ENCODE measurements at regions not wholly inside any gene's neighbourhood (a gene's known extent, or its start where the extent isn't known, plus 50 kb on each side); places are given as distances from the start of the nearest gene placed in this dataset.

GRCh38 chr3:8103954-8104353, 397.7 kb upstream of the LMCD1 start:
- BruUV-seq (replicated peaks): no TSS peak
- no peak overlapping the region for H3K14ac ChIP-seq (replicated peaks; ENCODE audit: low read depth, low read length)
- H3K79me1 ChIP-seq (ENCODE audit: low read depth in 1 of 2, low read length in 2 of 2): no peaks in the 10 kb centered on the region
- no peak overlapping the region for H4K5ac ChIP-seq (ENCODE audit: low read depth, low read length)
- POLR2A ChIA-PET (ENCODE audit: unreplicated experiment): no interaction called here
- no peak for DNase-seq
- H3K27me3 ChIP-seq (ENCODE audit: control insufficient read depth, insufficient read depth, low read length): no peaks in the 10 kb centered on the region
- no peak overlapping the region for H2AK9ac ChIP-seq (replicated peaks; ENCODE audit: low read depth, low read length, poor library complexity)
- ATAC-seq (ENCODE audit: low read depth): no peak
- no peak overlapping the region for H2AFZ ChIP-seq (replicated peaks; ENCODE audit: low read length, poor library complexity)
- no peaks in the 10 kb centered on the region for H3K9me1 ChIP-seq (ENCODE audit: insufficient read depth, low read length)
- no peak overlapping the region for H2AK5ac ChIP-seq (ENCODE audit: low read depth, low read length)
- H2BK5ac ChIP-seq (ENCODE audit: low read depth, low read length, poor library complexity, severe bottlenecking): no peak overlapping the region
- TF ChIP-seq MAZ (IDR thresholded peaks at IDR 0.05; ENCODE audit: borderline replicate concordance, low read depth, low read length) (no peak), ELK1 (IDR thresholded peaks at IDR 0.05; ENCODE audit: borderline replicate concordance, low read depth, low read length) (no peak), CTCF (conservative IDR thresholded peaks at IDR 0.05; ENCODE audit: low read depth, low read length) (no peak), NFE2L2 (IDR thresholded peaks at IDR 0.05; ENCODE audit: low read depth, low read length) (no peak), BHLHE40 (IDR thresholded peaks at IDR 0.05; ENCODE audit: low read depth, low read length) (no peak), USF2 (IDR thresholded peaks at IDR 0.05; ENCODE audit: low read depth, low read length) (no peak), RFX5 (IDR thresholded peaks at IDR 0.05; ENCODE audit: low read depth, low read length) (no peak)
- H3K56ac ChIP-seq (ENCODE audit: extremely low read depth, insufficient read depth, low read length): no peak overlapping the region
- H3K4me2 ChIP-seq (ENCODE audit: low read depth, low read length): no peak overlapping the region
- dilution Hi-C loops (cut with HindIII; ENCODE audit: low sequenced_read_pairs, unreplicated experiment) (no loop called here), in situ Hi-C loops (cut with MboI; ENCODE audit: low sequenced_read_pairs) (no loop called here), intact Hi-C loops (cut with micrococcal nuclease) (no loop called here)
- H3K9me3 ChIP-seq (ENCODE audit: control insufficient read depth, insufficient read depth, low read length): peaks cover 4% of the 10 kb centered on the region; the same call in 1 of the 2 replicates
- H3K4ac ChIP-seq (ENCODE audit: low read depth, low read length): no peak overlapping the region
- no peaks in the 10 kb centered on the region for H3K4me1 ChIP-seq (ENCODE audit: control insufficient read depth, insufficient read depth, low read length)
- no peak overlapping the region for H3K18ac ChIP-seq (ENCODE audit: low read depth, low read length)
- no peaks in the 10 kb centered on the region for H4K20me1 ChIP-seq (ENCODE audit: insufficient read depth, low read length)
- H3K23ac ChIP-seq (ENCODE audit: low read depth, low read length): no peak overlapping the region
- no peak overlapping the region for H2BK20ac ChIP-seq (ENCODE audit: low read depth, low read length)
- H2BK120ac ChIP-seq (ENCODE audit: low read depth, low read length): no peak overlapping the region
- H2BK15ac ChIP-seq (ENCODE audit: low read depth, low read length): no peak overlapping the region
- no peak overlapping the region for H3K9ac ChIP-seq (ENCODE audit: low read depth, low read length)
- no peaks in the 10 kb centered on the region for H3K36me3 ChIP-seq (ENCODE audit: control insufficient read depth, insufficient read depth, low read length)
- H3K27ac ChIP-seq (ENCODE audit: insufficient read depth, low read length): no peak overlapping the region
- CTCF ChIA-PET: no interaction called here
- H4K91ac ChIP-seq (ENCODE audit: insufficient read depth, low read depth, low read length): no peak overlapping the region
- 80% methylated on average over 2 of the region's 3 CpGs; no CpG with 5 or more reads in 1 of the 2 experiments for whole genome bisulfite sequencing, 2 experiments (ENCODE audit: extremely low coverage in 2 of 2, insufficient read length in 1 of 2)
- no peak overlapping the region for H4K8ac ChIP-seq (ENCODE audit: low read depth in 2 of 2, low read length in 2 of 2)
- H3K4me3 ChIP-seq (ENCODE audit: insufficient read depth, low read depth, low read length): no peak overlapping the region

Measured in IMR-90 (cell line).